T47D (cell line): ENCODE measurements at regions not wholly inside any gene's neighbourhood (a gene's known extent, or its start where the extent isn't known, plus 50 kb on each side); places are given as distances from the start of the nearest gene placed in this dataset.
"Not testable (repeated sequence)": the region's sequence is repeated elsewhere in the genome, so short reads cannot be mapped to it uniquely, and the experiment has no call there.

ENCODE experiments used
- DNase-seq, 2 experiments: peaks; one replicate each; pipeline versions ENCODE4 v3.0.0 to v3.0.0-alpha.2; 2011 to 2012; ENCODE audit warnings: low read depth in 1 of 2, low spot score in 1 of 2
- JUND ChIP-seq: IDR thresholded peaks from 2 replicates; pipeline ENCODE4 v1.6.1; 2012; ENCODE audit warnings: low read depth
- in situ Hi-C: cut with HindIII; loops from 2 replicates; pipeline ENCODE4 v1.10.0; 2016; ENCODE audit warnings: low sequenced_read_pairs, low pct_unique_long_range_greater_than_20kb

GRCh38 chr5:142259758-142260157 lies 65.1 kb downstream of the SPRY4 start:
- DNase-seq: no peak
- TF ChIP-seq JUND: no peak
- in situ Hi-C loops: no loop called here

GRCh38 chr5:142255831-142256230 lies 69.0 kb downstream of the SPRY4 start:
- TF ChIP-seq JUND: no peak
- DNase-seq: no peak
- in situ Hi-C loops: no loop called here

- no peak for DNase-seq
- in situ Hi-C loops: no loop called here
- TF ChIP-seq JUND: no peak
Measured at GRCh38 chr5:142254431-142254830, 70.4 kb downstream of the SPRY4 start.

- no peak for DNase-seq
- TF ChIP-seq JUND: no peak
- in situ Hi-C loops: no loop called here
Measured at GRCh38 chr5:142253938-142254337, 70.9 kb downstream of the SPRY4 start.

GRCh38 chr5:142250119-142250518 lies 74.7 kb downstream of the SPRY4 start:
- DNase-seq: no peak
- no peak for TF ChIP-seq JUND
- in situ Hi-C loops: no loop called here

- in situ Hi-C loops: no loop called here
- peak; percentile 51 to 63 for DNase-seq
- no peak for TF ChIP-seq JUND
Measured at GRCh38 chr5:142248853-142249462, 75.9 kb downstream of the SPRY4 start.

GRCh38 chr5:142246258-142246657 lies 78.6 kb downstream of the SPRY4 start:
- in situ Hi-C loops: no loop called here
- DNase-seq: peak in 1 of 2 experiments; percentile 28
- no peak; the same call in 1 of the 2 replicates for TF ChIP-seq JUND

GRCh38 chr5:142245786-142246185 lies 79.0 kb downstream of the SPRY4 start:
- no peak for TF ChIP-seq JUND
- DNase-seq: no peak

GRCh38 chr5:142244440-142244839 lies 80.4 kb downstream of the SPRY4 start:
- no peak for DNase-seq
- in situ Hi-C loops: no loop called here
- no peak for TF ChIP-seq JUND

More at GRCh38 chr5:142245786-142246185, 79.0 kb downstream of the SPRY4 start:
- in situ Hi-C loops: no loop called here

- in situ Hi-C loops: no loop called here
- no peak for DNase-seq
Measured at GRCh38 chr5:142242272-142242671, 82.5 kb downstream of the SPRY4 start.

GRCh38 chr5:142239394-142240159 lies 85.2 kb downstream of the SPRY4 start:
- TF ChIP-seq JUND: no peak
- DNase-seq: peak in 1 of 2 experiments; percentile 42
- in situ Hi-C loops: no loop called here

More at GRCh38 chr5:142242272-142242671, 82.5 kb downstream of the SPRY4 start:
- TF ChIP-seq JUND: no peak

- in situ Hi-C loops: no loop called here
- no peak for DNase-seq
- no peak for TF ChIP-seq JUND
Measured at GRCh38 chr5:142237707-142238106, 87.1 kb downstream of the SPRY4 start.

GRCh38 chr5:142236673-142237290 lies 88.0 kb downstream of the SPRY4 start:
- DNase-seq, in situ Hi-C loops: not testable (repeated sequence)
